HG02981 (cell line): ENCODE measurements at regions not wholly inside any gene's neighbourhood (a gene's known extent, or its start where the extent isn't known, plus 50 kb on each side); places are given as distances from the start of the nearest gene placed in this dataset.
A peak's percentile ranks its signal among the peaks of the same experiment; 100 is the strongest.
"Not testable (repeated sequence)": the region's sequence is repeated elsewhere in the genome, so short reads cannot be mapped to it uniquely, and the experiment has no call there.

Experiments used
- ATAC-seq: cut with Tn5 transposase; IDR thresholded peaks from one replicate; pipeline ENCODE4 v1.9.1; 2021; ENCODE audit warnings: mild to moderate bottlenecking, moderate library complexity; ENCODE audit not compliant: unreplicated experiment

DNA sequence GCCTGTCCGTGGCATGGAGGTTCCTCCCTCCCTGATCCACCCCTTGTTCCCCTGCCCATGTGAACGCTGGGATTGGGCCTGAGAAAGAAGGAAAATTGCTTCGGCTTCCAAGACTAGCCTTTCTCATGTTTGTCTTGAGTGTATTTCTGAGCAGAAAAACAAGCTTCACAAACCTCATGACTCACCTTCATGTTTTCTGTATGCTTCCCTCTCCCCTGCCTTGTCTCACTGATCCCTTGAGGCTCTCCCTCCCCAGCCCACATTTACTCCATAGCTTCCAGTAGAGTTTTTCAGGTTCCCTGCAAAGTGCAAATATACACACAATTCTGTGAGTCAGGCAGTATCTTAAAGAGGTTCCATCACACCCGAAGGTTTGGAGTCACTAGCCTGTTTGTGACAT lies 572.4 kb downstream of the UQCRFS1 start:
- no peak for ATAC-seq

DNA sequence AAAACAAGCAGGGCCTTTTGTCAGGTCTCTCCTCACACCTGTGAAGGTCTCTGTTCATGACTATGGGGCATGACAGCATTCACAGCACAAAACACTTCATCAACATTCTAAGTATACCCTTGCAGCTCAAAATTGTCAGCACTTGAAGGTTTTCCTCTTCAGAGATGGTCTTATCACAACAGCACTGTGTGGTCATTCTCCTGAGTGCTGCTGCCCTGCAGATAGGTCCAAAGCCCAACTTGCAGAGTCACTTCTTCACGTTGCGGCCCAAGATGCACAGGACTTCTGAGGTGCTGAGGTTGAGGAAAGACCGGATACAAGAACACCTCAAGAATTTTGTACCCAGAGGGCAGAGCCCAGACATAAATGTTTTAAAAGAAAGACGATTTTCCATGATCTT lies 574.5 kb downstream of the UQCRFS1 start:
- no peak for ATAC-seq

DNA sequence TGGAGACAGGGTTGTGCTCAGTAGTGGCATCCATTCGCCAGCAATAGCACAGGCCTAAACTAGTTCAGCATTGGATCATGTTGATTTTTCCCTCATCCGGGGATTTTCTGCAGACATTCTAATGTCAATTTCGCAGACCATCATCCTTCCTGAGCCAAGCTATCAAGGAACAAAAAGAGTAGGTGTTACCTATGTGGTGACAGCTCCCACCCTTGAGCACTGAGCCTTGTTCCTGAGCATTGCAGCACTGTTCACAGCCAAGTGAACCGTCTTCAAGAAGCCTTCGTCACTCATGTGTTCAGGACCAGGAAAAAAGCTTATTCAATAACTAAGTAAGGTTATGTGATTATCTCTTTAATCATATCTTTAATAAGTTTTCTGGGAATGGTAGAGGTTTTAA lies 576.2 kb downstream of the UQCRFS1 start:
- ATAC-seq: no peak

DNA sequence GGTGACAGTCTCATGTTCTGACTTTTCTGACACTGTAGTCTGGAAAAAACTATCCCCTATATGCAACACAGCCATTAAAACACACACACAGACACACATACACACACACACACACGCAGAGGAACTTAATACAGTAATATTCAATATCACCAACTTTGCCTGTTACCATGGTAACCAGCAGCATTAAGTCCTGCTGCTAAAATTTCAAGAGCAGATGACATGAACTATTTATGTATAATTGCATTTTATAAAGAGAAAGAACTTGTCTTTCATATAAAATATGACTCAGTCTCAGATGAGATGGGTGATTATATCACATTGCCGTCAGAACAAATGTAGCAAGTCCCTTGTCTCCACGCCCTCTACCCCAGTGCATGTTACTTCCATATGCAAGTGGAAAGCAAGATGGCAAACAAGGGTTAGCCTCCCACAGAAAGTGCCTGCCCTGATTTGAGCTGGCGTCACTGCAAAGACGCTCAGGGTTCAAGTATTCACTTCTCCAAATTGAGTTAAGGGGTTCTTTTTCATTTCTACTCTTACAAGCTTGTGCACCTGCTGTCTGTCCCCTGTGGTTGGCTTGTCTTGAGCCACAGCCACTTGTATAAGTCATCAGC lies 576.8 kb downstream of the UQCRFS1 start:
- no peak for ATAC-seq

DNA sequence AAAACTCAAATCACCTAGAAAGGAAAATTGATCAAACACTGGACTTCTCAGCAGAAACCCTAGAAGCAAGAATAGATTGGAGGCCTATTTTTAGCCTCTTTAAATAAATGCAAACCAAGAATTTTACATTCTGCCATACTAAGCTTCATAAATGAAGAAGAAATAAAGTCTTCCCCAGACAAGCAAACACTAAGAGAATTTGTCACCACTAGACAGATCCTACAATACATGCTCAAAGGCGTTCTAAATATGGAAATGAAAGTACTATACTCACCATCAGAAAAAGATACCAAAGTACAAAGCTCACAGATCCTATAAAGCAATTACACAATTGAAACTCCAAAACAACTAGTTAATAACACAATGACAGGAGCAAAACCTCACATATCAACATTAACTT lies 578.1 kb downstream of the UQCRFS1 start:
- ATAC-seq: no peak

DNA sequence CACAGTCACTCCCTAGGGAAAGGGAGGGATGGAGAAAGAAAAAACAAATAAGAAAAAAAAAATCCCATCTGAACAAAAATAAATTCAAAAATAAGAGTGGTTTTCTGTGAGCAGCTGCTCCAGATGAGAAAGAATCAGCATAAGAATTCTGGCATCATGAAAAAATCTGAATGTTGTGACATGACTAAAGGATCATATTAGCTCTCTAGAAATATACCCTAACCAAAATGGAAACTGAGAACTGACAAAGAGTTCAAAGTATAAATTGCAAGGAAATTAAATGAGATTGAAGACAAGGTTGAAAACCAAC lies 579.0 kb downstream of the UQCRFS1 start:
- no peak for ATAC-seq

DNA sequence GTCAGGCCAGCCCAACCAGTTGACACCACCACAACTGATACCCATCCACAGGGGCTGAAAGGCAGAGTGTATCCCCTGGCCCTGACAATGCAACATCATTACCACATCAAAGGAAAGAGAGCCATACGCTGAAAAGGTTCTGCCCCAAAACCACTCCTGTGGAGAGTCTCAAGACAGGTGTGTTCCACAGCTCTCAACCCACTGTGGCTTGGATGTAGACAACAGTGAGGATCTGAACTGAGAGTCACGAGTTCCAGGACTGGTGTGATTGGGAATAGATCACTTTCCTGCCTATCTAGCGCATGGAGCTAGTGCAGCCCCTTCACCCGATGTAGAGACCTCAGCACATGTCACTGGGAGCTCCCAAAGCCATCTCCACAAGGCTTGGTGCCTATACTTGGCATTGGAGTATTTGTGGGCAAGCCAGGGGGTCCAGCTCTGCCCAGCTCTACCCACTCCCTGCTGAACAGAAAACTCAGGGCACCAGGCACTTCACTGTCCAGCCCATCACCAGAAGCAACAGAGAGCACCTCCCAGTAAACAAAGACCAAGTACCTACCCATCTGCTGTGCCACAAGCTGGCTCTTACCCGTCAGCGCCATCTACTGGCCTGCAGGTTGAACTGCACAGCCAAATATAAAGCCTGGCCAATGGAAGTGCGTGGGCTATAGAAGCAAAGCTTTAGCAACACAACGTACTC lies 579.5 kb downstream of the UQCRFS1 start:
- peak; percentile 55 for ATAC-seq

DNA sequence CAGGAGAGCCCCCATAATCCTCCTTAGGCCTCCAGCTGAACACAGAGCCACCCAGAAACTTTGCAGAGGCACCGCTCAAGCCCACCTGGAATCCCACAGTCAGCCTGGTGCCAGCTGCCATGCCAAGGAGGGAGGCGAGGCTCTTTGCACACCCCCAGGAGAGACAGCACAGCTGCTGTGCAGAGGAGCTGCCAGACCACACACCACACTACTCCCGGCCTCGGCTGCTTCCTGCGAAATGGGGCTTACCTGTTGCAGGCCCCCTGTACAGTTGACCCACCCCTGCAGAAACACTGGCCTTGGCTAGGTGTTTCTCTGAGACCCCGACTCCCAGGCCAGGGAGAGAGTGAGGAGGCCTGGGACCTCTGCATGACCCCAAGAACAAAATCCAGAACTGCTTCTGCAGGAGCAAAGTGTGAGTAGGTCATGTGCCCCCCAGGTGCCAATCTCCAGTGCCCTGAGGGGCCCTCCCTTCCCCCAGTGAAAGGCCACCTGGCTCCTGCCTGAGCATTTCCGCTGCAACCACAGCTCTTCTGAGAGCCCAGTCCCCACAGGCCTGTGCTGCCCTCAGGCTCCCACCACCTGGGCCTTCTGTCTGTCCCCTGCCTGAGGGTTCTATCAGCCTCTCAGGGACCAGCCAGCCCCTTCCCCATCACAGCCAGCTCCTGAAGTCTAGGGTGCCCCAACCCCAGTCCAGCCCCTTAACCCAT lies 580.4 kb downstream of the UQCRFS1 start:
- no peak for ATAC-seq

DNA sequence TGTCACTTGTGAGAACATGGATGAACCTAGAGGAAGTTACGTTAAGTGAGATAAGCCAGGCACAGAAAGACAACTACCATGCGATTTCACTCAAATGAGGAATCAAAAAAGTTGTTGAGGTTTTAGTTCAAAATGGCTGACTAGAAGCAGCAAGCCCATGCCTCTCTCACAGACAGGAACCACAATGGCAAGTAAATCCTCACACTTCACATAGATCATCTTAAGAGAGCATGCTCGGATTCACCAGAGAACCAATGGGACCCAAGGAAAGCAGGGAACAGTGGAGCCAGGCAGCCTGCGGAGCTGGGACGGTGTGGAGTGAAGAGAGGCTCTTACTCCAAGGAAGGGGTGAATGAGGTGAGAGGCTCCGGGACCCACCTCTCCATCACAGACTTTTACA lies 581.0 kb downstream of the UQCRFS1 start:
- no peak for ATAC-seq

DNA sequence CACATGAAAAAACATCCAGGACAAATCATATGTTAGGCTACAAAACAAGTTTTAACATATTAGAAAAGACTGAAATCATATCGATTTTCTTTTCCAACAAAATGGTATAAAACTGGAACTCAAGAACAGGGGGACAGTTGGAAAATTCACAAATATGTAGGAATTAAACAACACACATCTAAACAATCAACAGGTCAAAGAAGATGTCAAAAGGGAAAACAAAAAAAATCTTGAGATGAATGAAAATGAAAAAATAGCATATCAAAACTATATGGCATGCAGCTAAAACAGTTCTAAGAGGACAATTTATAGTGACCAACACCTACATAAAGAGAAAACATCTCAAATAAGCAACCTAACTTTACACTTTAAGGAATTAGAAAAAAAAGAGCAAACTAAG lies 585.3 kb downstream of the UQCRFS1 start:
- ATAC-seq: no peak

DNA sequence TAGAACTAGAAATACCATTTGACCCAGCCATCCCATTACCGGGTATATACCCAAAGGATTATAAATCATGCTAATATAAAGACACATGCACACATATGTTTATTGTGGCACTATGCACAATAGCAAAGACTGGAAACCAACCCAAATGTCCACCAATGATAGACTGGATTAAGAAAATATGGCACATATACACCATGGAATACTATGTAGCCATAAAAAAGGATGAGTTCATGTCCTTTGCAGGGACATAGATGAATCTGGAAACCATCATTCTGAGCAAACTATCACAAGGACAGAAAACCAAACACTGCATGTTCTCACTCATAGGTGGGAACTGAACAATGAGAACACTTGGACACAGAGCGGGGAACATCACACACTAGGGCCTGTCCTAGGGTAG lies 586.5 kb downstream of the UQCRFS1 start:
- ATAC-seq: not testable (repeated sequence)

DNA sequence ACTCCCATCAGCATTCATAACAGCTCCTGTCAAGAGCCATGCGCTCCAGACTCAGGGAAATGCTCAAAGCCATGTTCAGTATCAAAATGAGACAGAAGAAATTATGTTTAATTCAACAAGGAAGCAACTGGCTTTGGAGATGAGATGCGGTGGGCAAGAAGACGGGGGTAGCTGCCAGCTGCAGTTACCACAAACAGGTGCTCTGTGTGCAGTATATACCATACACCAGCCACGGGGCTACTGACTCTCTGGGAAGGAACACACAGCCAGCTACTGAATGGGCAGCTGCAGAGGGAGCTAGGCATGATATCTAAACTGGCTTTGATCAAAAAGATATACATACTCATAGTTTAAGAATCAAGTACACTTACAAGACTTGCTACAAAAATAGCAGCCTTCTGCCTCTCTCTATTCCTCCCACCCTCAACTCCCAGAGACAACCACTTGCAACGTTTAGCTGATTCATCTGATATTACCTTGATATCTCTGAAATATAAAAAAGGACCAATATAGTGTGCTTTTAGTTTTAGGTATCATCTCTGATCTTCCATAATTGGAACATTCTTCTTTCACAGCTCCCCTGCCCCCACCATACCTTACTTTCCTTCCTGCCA lies 593.0 kb downstream of the UQCRFS1 start:
- ATAC-seq: no peak

DNA sequence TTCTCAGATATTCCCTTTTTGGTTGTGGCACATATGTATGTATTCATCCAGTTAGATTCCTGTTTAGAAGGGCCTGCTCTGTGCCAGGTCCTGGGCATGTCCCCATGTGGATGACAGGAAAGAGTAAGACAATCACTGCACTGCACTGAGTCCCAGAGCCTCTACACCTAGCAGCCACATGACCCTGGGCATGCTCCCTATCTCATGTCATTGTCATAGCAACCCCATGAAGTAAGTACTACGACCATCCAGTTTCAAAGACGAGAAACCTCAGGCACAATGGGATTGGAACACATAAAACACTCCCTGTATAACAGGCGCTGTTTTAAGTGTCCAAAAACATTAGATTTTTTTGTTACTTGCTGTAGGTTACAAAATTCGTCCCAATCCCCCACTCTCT lies 594.4 kb downstream of the UQCRFS1 start:
- ATAC-seq: no peak

DNA sequence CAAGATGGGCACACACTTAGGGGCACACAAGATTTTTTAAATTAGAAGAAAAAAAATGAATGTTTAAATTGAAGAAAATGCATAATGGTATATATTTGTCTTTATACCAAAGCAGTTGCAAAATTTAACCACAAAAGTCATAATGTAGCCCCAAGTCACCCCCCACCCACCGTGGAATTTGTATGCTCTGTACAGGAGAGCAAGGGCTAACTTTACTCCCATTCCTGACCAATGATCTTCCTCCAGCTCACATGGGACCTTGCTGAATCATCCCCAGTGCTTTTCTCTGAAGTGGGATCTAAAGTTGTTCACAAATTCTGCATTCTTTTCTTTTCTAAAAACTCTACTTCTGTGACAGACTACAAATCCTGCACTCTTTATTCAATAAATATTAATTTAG lies 597.0 kb downstream of the UQCRFS1 start:
- ATAC-seq: no peak

DNA sequence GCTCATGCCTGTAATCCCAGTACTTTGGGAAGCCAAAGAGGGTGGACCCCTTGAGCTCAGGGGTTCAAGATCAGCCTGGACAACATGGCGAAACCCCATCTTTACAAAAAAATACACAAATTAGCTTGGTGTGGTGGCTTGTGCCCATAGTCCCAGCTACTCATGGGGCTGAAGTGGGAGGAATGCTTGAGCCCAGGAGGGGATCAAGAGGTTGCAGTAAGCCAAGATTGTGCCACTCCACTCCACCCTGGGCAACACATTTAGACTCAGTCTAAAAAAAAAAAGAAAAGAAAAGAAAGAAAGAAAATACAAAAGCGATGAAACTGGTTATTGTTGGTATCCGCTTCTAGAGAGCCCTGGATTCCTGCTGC lies 597.4 kb downstream of the UQCRFS1 start:
- ATAC-seq: no peak

DNA sequence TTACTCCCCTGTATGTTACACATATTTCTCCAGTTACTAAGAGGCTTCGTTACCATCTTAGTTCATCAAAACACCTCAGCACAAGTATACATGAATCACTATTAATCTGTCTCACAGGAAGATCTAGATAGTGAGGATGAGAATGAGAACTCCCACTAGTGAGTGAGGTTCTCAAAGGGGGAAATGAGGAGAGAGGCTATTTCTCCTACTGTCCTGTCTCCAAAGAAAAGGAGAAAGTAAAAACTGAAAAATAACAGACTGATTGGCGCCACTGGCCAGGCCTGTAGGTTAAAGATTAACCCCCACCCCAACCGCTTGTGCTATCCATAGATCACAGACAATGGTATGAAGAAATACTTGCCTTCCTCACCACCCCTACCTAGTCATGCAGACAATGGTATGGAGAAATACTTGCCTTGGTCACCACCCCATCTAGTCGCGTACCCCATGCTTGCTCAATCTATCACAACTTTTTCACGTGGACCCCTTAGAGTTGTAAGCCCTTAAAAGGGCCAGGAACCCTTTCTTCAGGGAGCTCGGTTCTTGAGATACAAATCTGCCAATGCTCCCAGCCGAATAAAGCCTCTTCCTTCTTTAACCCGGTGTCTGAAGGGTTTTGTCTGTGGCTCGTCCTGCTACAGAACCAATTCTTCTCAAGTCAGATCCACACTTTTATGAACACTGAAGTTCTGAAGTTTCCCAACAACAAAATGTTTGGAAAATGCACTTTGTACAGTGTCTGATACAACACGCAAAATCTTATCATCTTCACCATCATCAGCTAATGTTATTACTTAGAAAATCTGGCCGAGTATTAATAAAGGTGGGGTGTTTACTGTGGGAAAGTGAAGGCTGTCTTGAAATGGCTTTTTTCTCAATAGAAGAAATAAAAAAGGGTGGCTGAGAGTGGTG lies 598.1 kb downstream of the UQCRFS1 start:
- no peak for ATAC-seq

DNA sequence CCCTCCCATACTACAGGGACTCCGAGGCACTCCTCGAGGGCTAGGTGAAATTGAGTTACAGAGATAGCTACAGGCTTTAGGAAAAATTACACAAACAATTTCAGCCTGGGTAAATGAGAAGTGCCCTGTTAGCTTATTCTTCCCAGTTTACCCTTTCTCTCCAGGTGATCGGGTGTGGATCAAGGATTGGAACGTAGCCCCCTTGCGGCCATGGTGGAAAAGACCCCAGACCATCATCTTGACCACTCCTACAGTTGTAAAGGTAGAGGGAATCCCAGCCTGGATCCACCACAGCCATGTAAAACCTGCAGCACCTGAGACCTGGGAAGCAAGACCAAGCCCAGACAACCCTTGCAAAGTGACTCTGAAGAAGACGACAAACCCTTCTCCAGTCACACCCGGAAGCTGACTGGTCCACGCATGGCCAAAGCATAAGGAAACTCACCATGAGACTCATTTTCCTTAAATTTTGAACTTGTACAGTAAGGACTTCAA lies 600.6 kb downstream of the UQCRFS1 start:
- no peak for ATAC-seq

DNA sequence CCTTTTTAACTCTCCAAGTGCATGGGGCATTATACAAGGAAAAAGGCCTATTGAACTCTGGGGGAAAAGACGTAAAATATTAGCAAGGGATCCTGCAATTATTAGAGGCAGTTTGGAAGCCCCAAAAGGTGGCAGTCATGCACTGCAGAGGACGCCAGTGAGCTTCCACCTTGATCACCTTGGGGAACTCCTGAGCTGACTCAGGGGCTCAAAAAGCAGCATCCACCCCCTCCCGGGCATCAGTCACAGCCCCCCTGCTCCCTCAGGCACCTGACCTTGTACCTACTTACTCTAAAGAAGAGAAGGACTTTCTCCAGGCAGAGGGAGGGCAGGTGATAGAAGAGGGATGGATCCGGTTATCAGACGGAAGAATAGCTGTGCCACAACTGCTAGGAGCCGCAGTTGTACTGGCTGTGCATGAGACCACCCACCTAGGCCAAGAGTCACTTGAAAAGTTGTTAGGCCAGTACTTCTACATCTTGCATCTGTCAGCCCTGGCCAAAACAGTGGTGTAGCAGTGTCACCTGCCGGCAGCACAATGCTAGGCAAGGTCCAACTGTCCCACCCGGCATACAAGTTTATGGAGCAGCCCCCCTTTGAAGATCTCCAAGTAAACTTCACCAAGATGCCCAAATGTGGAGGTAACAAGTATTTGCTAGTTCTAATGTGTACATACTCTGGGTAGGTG lies 601.6 kb downstream of the UQCRFS1 start:
- ATAC-seq: not testable (repeated sequence)

DNA sequence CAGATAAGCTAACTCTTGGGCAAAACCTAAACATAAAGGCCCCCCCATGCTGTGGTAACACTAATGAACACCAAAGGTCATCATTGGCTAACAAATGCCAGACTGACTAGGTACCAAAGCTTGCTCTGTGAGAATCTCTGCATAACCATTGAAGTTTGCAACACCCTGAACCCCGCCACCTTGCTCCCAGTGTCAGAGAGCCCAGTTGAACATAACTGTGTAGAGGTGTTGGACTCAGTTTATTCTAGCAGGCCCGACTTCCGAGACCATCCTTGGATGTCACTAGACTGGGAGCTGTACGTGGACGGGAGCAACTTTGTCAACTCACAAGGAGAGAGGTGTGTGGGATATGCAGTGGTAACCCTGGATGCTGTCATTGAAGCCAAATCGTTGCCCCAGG lies 602.2 kb downstream of the UQCRFS1 start:
- no peak for ATAC-seq

DNA sequence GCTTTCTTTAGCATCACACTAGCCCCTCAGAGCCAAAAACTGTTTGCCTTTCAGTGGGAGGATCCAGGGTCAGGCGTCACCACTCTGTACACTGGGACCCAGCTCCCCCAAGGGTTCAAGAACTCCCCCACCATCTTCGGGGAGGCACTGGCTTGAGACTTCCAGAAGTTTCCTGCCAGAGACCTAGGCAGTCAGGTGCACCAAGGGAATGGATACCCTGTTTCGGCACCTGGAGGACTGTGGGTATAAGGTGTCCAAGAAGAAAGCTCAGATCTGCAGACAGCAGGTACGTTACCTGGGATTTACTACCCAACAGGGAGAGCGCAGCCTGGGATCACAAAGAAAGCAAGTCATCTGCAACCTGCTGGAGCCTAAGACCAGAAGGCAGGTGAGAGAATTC lies 603.0 kb downstream of the UQCRFS1 start:
- no peak for ATAC-seq
